Cerebellar nuclear complex (tissue), 1 donor: ENCODE measurements at regions not wholly inside any gene's neighbourhood (a gene's known extent, or its start where the extent isn't known, plus 50 kb on each side); places are given as distances from the start of the nearest gene placed in this dataset.
"Not testable (repeated sequence)": the region's sequence is repeated elsewhere in the genome, so short reads cannot be mapped to it uniquely, and the experiment has no call there.

Source experiments
- DNase-seq, 2 experiments: peaks; one replicate each; lab custom pipeline; 2025; lab: John Stamatoyannopoulos, UW

GRCh38 chr12:42919691-42920090 lies 330.1 kb upstream of the PRICKLE1 start:
- no peak for DNase-seq

- DNase-seq: no peak
These were observed 328.9 kb upstream of the PRICKLE1 start for GRCh38 chr12:42918443-42918842.

- no peak for DNase-seq
These were observed 326.6 kb upstream of the PRICKLE1 start for GRCh38 chr12:42916143-42916542.

- no peak for DNase-seq
These were observed 325.9 kb upstream of the PRICKLE1 start for GRCh38 chr12:42915426-42915825.

GRCh38 chr12:42912367-42912766 lies 322.8 kb upstream of the PRICKLE1 start:
- no peak for DNase-seq

- no peak for DNase-seq
These were observed 321.1 kb upstream of the PRICKLE1 start for GRCh38 chr12:42910656-42911055.

- DNase-seq: no peak
These were observed 319.2 kb upstream of the PRICKLE1 start for GRCh38 chr12:42908712-42909111.

- not testable (repeated sequence) for DNase-seq
These were observed 317.3 kb upstream of the PRICKLE1 start for GRCh38 chr12:42906801-42907200.

- DNase-seq: no peak
These were observed 315.8 kb upstream of the PRICKLE1 start for GRCh38 chr12:42905419-42905705.

GRCh38 chr12:42904683-42905418 lies 315.3 kb upstream of the PRICKLE1 start:
- no peak for DNase-seq

GRCh38 chr12:42903736-42904135 lies 314.2 kb upstream of the PRICKLE1 start:
- DNase-seq: no peak

- DNase-seq: no peak
These were observed 312.5 kb upstream of the PRICKLE1 start for GRCh38 chr12:42902001-42902400.

- DNase-seq: no peak
These were observed 304.3 kb upstream of the PRICKLE1 start for GRCh38 chr12:42893803-42894202.

- DNase-seq: no peak
These were observed 303.4 kb upstream of the PRICKLE1 start for GRCh38 chr12:42892702-42893551.

GRCh38 chr12:42887657-42888056 lies 298.1 kb upstream of the PRICKLE1 start:
- DNase-seq: no peak

- no peak for DNase-seq
These were observed 296.6 kb upstream of the PRICKLE1 start for GRCh38 chr12:42886160-42886559.

- DNase-seq: no peak
These were observed 296.1 kb upstream of the PRICKLE1 start for GRCh38 chr12:42885677-42886076.

GRCh38 chr12:42884116-42884515 lies 294.6 kb upstream of the PRICKLE1 start:
- no peak for DNase-seq

- no peak for DNase-seq
These were observed 283.9 kb upstream of the PRICKLE1 start for GRCh38 chr12:42873401-42873800.

- no peak for DNase-seq
These were observed 282.3 kb upstream of the PRICKLE1 start for GRCh38 chr12:42871816-42872215.

- DNase-seq: no peak
These were observed 278.7 kb upstream of the PRICKLE1 start for GRCh38 chr12:42868291-42868690.

GRCh38 chr12:42865282-42865681 lies 275.7 kb upstream of the PRICKLE1 start:
- DNase-seq: no peak

GRCh38 chr12:42862055-42862454 lies 272.5 kb upstream of the PRICKLE1 start:
- DNase-seq: no peak
